Esophagus squamous epithelium (tissue), 5 donors: ENCODE measurements at regions not wholly inside any gene's neighbourhood (a gene's known extent, or its start where the extent isn't known, plus 50 kb on each side); places are given as distances from the start of the nearest gene placed in this dataset.
A peak's percentile ranks its signal among the peaks of the same experiment; 100 is the strongest.

Experiments
- DNase-seq: peaks from one replicate; lab custom pipeline; 2025; lab: John Stamatoyannopoulos, UW
- H3K27ac ChIP-seq, 4 donors: fragments of 200-600 bp; sonication (generic); one replicate each; pipeline ENCODE4 v1.5.1; 2016 to 2019; ENCODE audit warnings: mild to moderate bottlenecking in 1 of 4
- H3K27me3 ChIP-seq, 4 donors: fragments of 200-600 bp; sonication (generic); 1 replicate in 3 of 4; 2 replicates in 1 of 4; pipeline versions ENCODE4 v1.5.1 to v1.6.0; 2017 to 2021; ENCODE audit warnings: antibody characterized with exemption in 1 of 4
- H3K36me3 ChIP-seq, 3 donors: fragments of 200-600 bp; sonication (generic); one replicate each; pipeline ENCODE4 v1.5.1; 2016 to 2019
- H3K4me1 ChIP-seq, 3 donors: fragments of 200-600 bp; sonication (generic); one replicate each; pipeline ENCODE4 v1.5.1; 2017 to 2019
- H3K4me3 ChIP-seq, 4 donors: fragments of 200-600 bp; sonication (generic); 1 replicate in 3 of 4; 2 replicates in 1 of 4; pipeline ENCODE4 v1.5.1; 2016 to 2019; ENCODE audit warnings: mild to moderate bottlenecking in 2 of 4, moderate library complexity in 1 of 4
- H3K9me3 ChIP-seq, 3 donors: fragments of 200-600 bp; sonication (generic); one replicate each; pipeline ENCODE4 v1.5.1; 2016 to 2019
- POLR2A ChIP-seq, 4 donors: fragments of 450-650 bp; IDR thresholded peaks; one replicate each; pipeline ENCODE4 v1.6.1; 2017; ENCODE audit warnings: antibody characterized with exemption in 4 of 4, mild to moderate bottlenecking in 4 of 4, moderate library complexity in 3 of 4
- WGBS, 2 donors: methylation state at CpG; one replicate each; pipeline ENCODE4 v1.1.5; 2018; 5-methylcytosine and 5-hydroxymethylcytosine counted together
- intact Hi-C: fragments of 100-400 bp; cut with DNase I; formaldehyde crosslinking; loops from one replicate; pipeline ENCODE4 v1.15.0; 2022
- TF ChIP-seq, protein P1 (sequence below), 6 experiments: fragments of 450-650 bp in 4 of 6; fragments of 200-600 bp in 2 of 6; sonication (generic) in 2 of 6; IDR thresholded peaks; one replicate each; pipeline ENCODE4 v1.5.1; 2016 to 2019; ENCODE audit warnings: antibody characterized with exemption in 6 of 6, mild to moderate bottlenecking in 4 of 6, moderate library complexity in 4 of 6
- donor health status: DM: yes; HTN: yes; CAD: no.

DNA sequence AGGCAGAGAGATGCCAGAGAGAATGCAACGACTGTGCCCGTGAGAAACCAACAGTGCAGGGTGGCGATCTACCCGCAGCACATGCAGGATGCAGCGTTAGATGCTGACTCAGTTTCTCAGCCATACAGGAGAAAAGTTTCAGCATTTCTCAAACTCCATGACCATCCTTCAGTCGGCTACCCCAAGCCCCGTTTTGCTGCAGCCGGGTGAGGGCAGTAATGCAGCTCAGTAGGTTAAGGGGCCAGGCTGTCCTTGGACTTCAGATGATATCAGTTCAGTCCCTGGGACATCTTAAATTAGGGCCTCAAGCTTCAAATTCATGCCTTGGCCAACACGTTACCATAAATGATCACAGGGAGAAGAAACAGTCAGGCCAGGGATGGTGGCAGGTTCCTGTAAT lies 125.5 kb downstream of the PALM2AKAP2 start:
- WGBS, 2 donors = 92 to 97% methylated on average over 7 to 9 of the region's 9 CpGs
- no peak for DNase-seq
- Histone ChIP-seq H3K4me3 (no peak overlapping the region), H3K27me3 (no peaks in the 10 kb centered on the region), H3K9me3 (no peaks in the 10 kb centered on the region), H3K4me1 (peaks cover 0 to 25% (median 11%) of the 10 kb centered on the region in 3 donors), H3K27ac (peak overlapping the region in 1 of 4 donors; percentile 2), H3K36me3 (no peaks in the 10 kb centered on the region)
- intact Hi-C loops = no loop called here
- TF ChIP-seq POLR2A (IDR thresholded peaks at IDR 0.05) = no peak
- TF ChIP-seq, protein P1, sequence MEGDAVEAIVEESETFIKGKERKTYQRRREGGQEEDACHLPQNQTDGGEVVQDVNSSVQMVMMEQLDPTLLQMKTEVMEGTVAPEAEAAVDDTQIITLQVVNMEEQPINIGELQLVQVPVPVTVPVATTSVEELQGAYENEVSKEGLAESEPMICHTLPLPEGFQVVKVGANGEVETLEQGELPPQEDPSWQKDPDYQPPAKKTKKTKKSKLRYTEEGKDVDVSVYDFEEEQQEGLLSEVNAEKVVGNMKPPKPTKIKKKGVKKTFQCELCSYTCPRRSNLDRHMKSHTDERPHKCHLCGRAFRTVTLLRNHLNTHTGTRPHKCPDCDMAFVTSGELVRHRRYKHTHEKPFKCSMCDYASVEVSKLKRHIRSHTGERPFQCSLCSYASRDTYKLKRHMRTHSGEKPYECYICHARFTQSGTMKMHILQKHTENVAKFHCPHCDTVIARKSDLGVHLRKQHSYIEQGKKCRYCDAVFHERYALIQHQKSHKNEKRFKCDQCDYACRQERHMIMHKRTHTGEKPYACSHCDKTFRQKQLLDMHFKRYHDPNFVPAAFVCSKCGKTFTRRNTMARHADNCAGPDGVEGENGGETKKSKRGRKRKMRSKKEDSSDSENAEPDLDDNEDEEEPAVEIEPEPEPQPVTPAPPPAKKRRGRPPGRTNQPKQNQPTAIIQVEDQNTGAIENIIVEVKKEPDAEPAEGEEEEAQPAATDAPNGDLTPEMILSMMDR (IDR thresholded peaks at IDR 0.05) = no peak

DNA sequence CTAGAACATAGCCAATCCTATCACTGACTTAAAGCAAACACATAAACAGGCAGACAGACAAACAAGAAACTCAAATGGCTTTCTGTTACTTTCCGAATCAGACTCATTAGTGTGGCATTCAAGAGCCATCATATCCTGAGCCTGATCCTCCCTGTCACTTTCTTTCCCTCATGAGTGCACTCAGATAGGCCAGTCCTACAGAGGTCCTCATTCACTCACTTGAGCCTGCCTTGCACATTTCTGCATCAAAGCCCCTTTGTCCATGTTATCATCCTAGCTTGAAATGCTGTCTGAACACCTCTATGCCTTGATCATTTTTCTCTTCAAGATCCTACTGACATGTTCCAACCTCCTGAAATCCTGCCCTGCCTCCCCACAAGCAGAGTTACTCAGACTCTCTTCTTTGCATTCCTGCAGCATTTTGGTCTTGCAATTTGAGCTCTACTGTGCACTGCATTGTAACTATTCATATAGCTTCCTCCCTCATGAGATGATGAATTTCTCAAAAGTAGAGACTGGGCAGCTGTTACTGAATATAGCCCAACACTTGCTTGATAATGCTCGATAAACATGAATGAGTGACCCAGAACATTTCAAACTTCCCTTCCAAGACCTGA lies 126.9 kb downstream of the PALM2AKAP2 start:
- intact Hi-C loops = no loop called here
- no peak for DNase-seq
- Histone ChIP-seq H3K4me1 (peaks cover 3 to 39% (median 22%) of the 10 kb centered on the region in 3 donors), H3K27me3 (no peaks in the 10 kb centered on the region), H3K4me3 (no peak overlapping the region), H3K27ac (peak overlapping the region in 3 of 4 donors; percentile 4 to 59 (median 51)), H3K36me3 (no peaks in the 10 kb centered on the region), H3K9me3 (no peaks in the 10 kb centered on the region)
- TF ChIP-seq POLR2A (IDR thresholded peaks at IDR 0.05) = no peak
- TF ChIP-seq, protein P1 (IDR thresholded peaks at IDR 0.05) = no peak
- 59 to 83% methylated on average over 2 of the region's 2 CpGs for WGBS, 2 donors

DNA sequence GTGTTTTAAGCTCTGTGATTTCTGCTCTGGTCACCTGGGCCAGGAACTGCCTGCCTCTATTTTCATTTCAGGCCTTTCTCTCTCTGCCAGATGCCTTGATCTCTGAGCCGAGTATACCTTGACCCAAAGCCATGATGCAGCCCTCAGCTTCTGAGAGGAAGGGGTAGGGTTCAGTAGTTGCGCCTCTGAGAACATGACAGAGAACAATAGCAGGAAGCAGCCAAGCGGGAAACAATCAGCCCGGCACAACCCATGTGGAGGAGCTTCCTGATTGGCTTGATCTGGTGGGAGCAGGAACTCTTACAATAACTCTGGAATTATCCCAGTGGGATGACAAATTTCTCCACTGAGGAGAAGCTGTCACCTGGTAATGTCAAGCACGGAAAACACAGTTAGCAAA lies 127.4 kb downstream of the PALM2AKAP2 start:
- no peak overlapping the region for H3K4me3 ChIP-seq
- peak overlapping the region in 3 of 4 donors; percentile 4 to 66 (median 59) for H3K27ac ChIP-seq
- TF ChIP-seq POLR2A (IDR thresholded peaks at IDR 0.05) = no peak
- TF ChIP-seq, protein P1 (IDR thresholded peaks at IDR 0.05) = no peak
- WGBS, 2 donors = 50 to 64% methylated on average over 1 to 4 of the region's 5 CpGs
- no peaks in the 10 kb centered on the region for H3K36me3 ChIP-seq
- DNase-seq = no peak
- H3K4me1 ChIP-seq = peaks cover 3 to 45% (median 24%) of the 10 kb centered on the region in 3 donors
- H3K9me3 ChIP-seq = no peaks in the 10 kb centered on the region
- intact Hi-C loops = no loop called here
- H3K27me3 ChIP-seq = no peaks in the 10 kb centered on the region

DNA sequence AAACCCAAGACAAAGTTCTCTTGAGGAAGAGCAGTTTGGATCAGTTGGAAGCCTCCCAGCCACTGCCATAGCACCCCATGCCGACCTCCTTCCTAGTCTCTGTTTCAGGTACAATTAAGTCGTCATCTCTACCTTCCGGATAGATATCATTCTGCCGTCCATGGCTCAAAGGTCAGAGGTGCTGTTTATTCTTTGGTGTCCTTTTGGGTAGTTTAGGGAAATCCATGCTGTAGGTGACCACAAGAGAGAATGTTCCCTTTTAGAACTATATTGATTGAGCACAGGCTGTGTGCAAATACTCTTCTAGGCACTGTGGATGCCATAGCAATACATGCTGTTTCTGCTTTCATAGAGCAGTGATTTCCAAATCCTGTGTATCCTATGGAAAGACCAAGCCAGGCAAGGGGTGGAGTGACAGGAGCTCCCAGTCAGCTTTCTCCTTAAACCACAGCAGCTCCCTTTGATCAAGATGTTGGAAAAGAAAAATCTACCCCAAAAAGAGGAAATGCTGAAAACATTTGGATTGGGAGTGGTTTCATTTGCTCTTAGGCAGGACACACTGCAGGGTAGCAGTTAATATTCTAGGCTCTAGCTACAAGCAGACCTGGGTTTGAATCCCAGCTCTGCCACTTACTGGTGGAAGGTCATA lies 127.9 kb downstream of the PALM2AKAP2 start:
- no peak overlapping the region for H3K4me3 ChIP-seq
- peaks cover 3 to 50% (median 25%) of the 10 kb centered on the region in 3 donors for H3K4me1 ChIP-seq
- peak overlapping the region in 3 of 4 donors; percentile 45 to 66 (median 59) for H3K27ac ChIP-seq
- DNase-seq = no peak
- 61 to 83% methylated on average over 4 of the region's 4 CpGs for WGBS, 2 donors
- H3K9me3 ChIP-seq = no peaks in the 10 kb centered on the region
- no peak for TF ChIP-seq POLR2A (IDR thresholded peaks at IDR 0.05)
- intact Hi-C loops = no loop called here
- no peaks in the 10 kb centered on the region for H3K36me3 ChIP-seq
- H3K27me3 ChIP-seq = no peaks in the 10 kb centered on the region

DNA sequence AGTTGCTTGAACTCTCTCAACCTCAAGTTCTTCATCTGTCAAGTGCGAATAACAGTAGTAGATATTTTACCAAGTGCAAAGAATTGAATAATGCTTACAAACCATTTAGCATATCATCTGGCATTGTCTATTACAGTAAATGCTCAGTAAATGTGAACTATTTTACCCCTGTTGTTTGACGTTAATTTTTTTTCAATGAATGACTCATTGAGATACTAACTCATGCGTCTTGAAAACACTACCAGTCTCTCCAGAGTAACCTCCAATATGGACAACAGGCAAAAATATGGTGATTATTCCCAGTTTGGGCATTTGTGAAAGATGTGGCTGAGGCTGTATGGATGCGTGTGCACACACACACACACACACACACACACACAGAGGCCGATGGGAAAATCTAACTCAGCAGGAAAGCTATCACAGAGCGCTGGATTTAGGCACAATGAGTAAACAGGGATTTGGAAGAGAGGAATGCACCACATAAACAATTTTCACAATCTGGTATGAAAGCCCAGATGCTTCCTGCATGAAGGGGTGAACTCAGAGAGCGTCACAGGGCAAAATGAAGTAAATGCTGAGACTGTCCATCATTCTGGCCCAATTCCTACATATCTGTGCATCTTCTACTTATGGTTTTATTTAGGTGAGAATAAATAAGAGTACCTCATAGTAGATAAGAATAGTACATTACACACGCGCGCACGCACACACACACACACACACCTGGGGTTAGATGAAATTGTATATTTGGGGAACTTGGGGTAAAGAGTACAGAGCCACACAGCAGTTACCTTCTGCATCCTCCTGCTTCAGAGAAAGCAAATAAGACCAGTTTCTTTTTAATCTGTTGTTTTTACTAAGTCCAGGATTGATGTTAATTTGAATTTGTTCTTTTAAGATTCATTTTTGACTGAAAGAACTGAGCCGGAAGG lies 128.7 kb downstream of the PALM2AKAP2 start:
- Histone ChIP-seq H3K9me3 (no peaks in the 10 kb centered on the region), H3K4me1 (peaks cover 3 to 53% (median 27%) of the 10 kb centered on the region in 3 donors), H3K27ac (peak overlapping the region in 2 of 4 donors; percentile 59 to 66), H3K27me3 (no peaks in the 10 kb centered on the region), H3K4me3 (no peak overlapping the region), H3K36me3 (no peaks in the 10 kb centered on the region)
- WGBS, 2 donors = 71 to 72% methylated on average over 12 of the region's 12 CpGs
- DNase-seq = no peak
- TF ChIP-seq, protein P1 (IDR thresholded peaks at IDR 0.05) = no peak
- no peak for TF ChIP-seq POLR2A (IDR thresholded peaks at IDR 0.05)
- intact Hi-C loops = no loop called here
